IMR-90 (cell line): ENCODE measurements at regions not wholly inside any gene's neighbourhood (a gene's known extent, or its start where the extent isn't known, plus 50 kb on each side); places are given as distances from the start of the nearest gene placed in this dataset.
A peak's percentile ranks its signal among the peaks of the same experiment; 100 is the strongest.

ENCODE experiments used
- ATAC-seq: fragments of 200-7000 bp; cut with Tn5 transposase; 2 replicates; pipeline ENCODE4 v1.9.1; 2020; ENCODE audit warnings: low read depth, mild to moderate bottlenecking, moderate library complexity
- BruUV-seq: library from RNA; stranded (reverse); fragments of 400-500 nt; replicated peaks from 2 replicates; lab custom pipeline; 2021; lab: Mats Ljungman, UMichigan
- CTCF ChIA-PET: fragments of 300-600 bp; formaldehyde crosslinking; extraction: SDS; loops from one replicate; lab custom pipeline; 2021; ENCODE audit warnings: antibody characterized with exemption; lab: Yijun Ruan, JAX
- POLR2A ChIA-PET: fragments of 300-600 bp; sonication (Branson Sonifier 250); formaldehyde crosslinking; loops from one replicate; lab custom pipeline; 2022; ENCODE audit warnings: antibody characterized with exemption; ENCODE audit not compliant: unreplicated experiment; lab: Charles Lee
- DNase-seq: peaks from one replicate; pipeline ENCODE4 v3.0.0; 2013
- H2AFZ ChIP-seq: replicated peaks from 2 replicates; pipeline ENCODE3; 2013; ENCODE audit warnings: low read length, mild to moderate bottlenecking; ENCODE audit not compliant: poor library complexity
- H2AK5ac ChIP-seq: 2 replicates; pipeline ENCODE4 v1.6.1; 2013; ENCODE audit warnings: low read depth, low read length, inconsistent platforms
- H2AK9ac ChIP-seq: replicated peaks from 2 replicates; pipeline ENCODE3; 2013; ENCODE audit warnings: mild to moderate bottlenecking, low read depth, low read length, moderate library complexity; ENCODE audit not compliant: poor library complexity
- H2BK120ac ChIP-seq: 2 replicates; pipeline ENCODE4 v1.6.1; 2013; ENCODE audit warnings: low read depth, low read length, inconsistent platforms
- H2BK15ac ChIP-seq: 3 replicates; pipeline ENCODE4 v1.6.1; 2013; ENCODE audit warnings: low read depth, low read length, inconsistent platforms
- H2BK20ac ChIP-seq: 2 replicates; pipeline ENCODE4 v1.6.1; 2013; ENCODE audit warnings: low read depth, mild to moderate bottlenecking, inconsistent platforms, low read length, moderate library complexity
- H2BK5ac ChIP-seq: 2 replicates; pipeline ENCODE4 v1.6.1; 2013; ENCODE audit warnings: mild to moderate bottlenecking, low read depth, low read length, inconsistent platforms; ENCODE audit not compliant: poor library complexity, severe bottlenecking
- H3K14ac ChIP-seq: replicated peaks from 2 replicates; pipeline ENCODE4 v1.6.1; 2013; ENCODE audit warnings: low read depth, low read length, inconsistent platforms
- H3K18ac ChIP-seq: 2 replicates; pipeline ENCODE4 v1.6.1; 2013; ENCODE audit warnings: low read depth, low read length, control low read depth
- H3K23ac ChIP-seq: 2 replicates; pipeline ENCODE4 v1.6.1; 2013; ENCODE audit warnings: low read depth, low read length, inconsistent platforms
- H3K27ac ChIP-seq: 2 replicates; pipeline ENCODE4 v1.5.1; 2013; ENCODE audit warnings: mild to moderate bottlenecking, control low read depth, low read length; ENCODE audit not compliant: insufficient read depth
- H3K27me3 ChIP-seq: 2 replicates; pipeline ENCODE4 v1.6.1; 2013; ENCODE audit warnings: low read length; ENCODE audit not compliant: control insufficient read depth, insufficient read depth
- H3K36me3 ChIP-seq: 2 replicates; pipeline ENCODE4 v1.6.1; 2013; ENCODE audit warnings: low read length, mixed read lengths; ENCODE audit not compliant: control insufficient read depth, insufficient read depth
- H3K4ac ChIP-seq: 2 replicates; pipeline ENCODE4 v1.6.1; 2013; ENCODE audit warnings: low read depth, low read length, inconsistent platforms
- H3K4me1 ChIP-seq: 2 replicates; pipeline ENCODE4 v1.6.1; 2013; ENCODE audit warnings: low read length, mixed read lengths; ENCODE audit not compliant: control insufficient read depth, insufficient read depth
- H3K4me2 ChIP-seq: 2 replicates; pipeline ENCODE4 v1.6.1; 2013; ENCODE audit warnings: low read depth, mild to moderate bottlenecking, control low read depth, low read length, moderate library complexity
- H3K4me3 ChIP-seq: 2 replicates; pipeline ENCODE4 v1.5.1; 2013; ENCODE audit warnings: low read depth, mild to moderate bottlenecking, control low read depth, low read length, moderate library complexity; ENCODE audit not compliant: insufficient read depth
- H3K56ac ChIP-seq: 2 replicates; pipeline ENCODE4 v1.6.1; 2013; ENCODE audit warnings: low read length, inconsistent platforms; ENCODE audit not compliant: insufficient read depth; ENCODE audit errors: extremely low read depth
- H3K79me1 ChIP-seq, 2 experiments: 2 replicates each; pipeline ENCODE4 v1.6.1; 2013; ENCODE audit warnings: low read length in 2 of 2, inconsistent platforms in 1 of 2, low read depth in 1 of 2
- H3K9ac ChIP-seq: 2 replicates; pipeline ENCODE4 v1.6.1; 2013; ENCODE audit warnings: low read depth, low read length, control low read depth
- H3K9me1 ChIP-seq: 2 replicates; pipeline ENCODE4 v1.6.1; 2013; ENCODE audit warnings: low read length, inconsistent platforms; ENCODE audit not compliant: insufficient read depth
- H3K9me3 ChIP-seq: 2 replicates; pipeline ENCODE4 v1.6.1; 2013; ENCODE audit warnings: low read length; ENCODE audit not compliant: control insufficient read depth, insufficient read depth
- H4K20me1 ChIP-seq: 2 replicates; pipeline ENCODE4 v1.6.1; 2013; ENCODE audit warnings: low read length, inconsistent platforms; ENCODE audit not compliant: insufficient read depth
- H4K5ac ChIP-seq: 2 replicates; pipeline ENCODE4 v1.6.1; 2013; ENCODE audit warnings: mild to moderate bottlenecking, low read depth, low read length, control low read depth
- H4K8ac ChIP-seq, 2 experiments: 2 replicates each; pipeline ENCODE4 v1.6.1; 2013; ENCODE audit warnings: low read depth in 2 of 2, low read length in 2 of 2, control low read depth in 1 of 2, inconsistent platforms in 1 of 2
- H4K91ac ChIP-seq: 2 replicates; pipeline ENCODE4 v1.6.1; 2013; ENCODE audit warnings: low read depth, low read length, inconsistent platforms; ENCODE audit not compliant: insufficient read depth
- BHLHE40 ChIP-seq: fragments of 150-350 bp; IDR thresholded peaks from 2 replicates; pipeline ENCODE4 v1.6.1; 2016; ENCODE audit warnings: mild to moderate bottlenecking, low read depth, low read length
- CEBPB ChIP-seq: IDR thresholded peaks from 2 replicates; pipeline ENCODE4 v1.6.1; 2012; ENCODE audit warnings: low read depth, low read length, improper control_type of control experiment
- CHD1 ChIP-seq: IDR thresholded peaks from 2 replicates; pipeline ENCODE4 v1.6.1; 2012; ENCODE audit warnings: low read depth, low read length, improper control_type of control experiment
- CTCF ChIP-seq: conservative IDR thresholded peaks from 2 replicates; pipeline ENCODE4 v1.5.1; 2012; ENCODE audit warnings: mild to moderate bottlenecking, low read depth, low read length, improper control_type of control experiment
- ELK1 ChIP-seq: fragments of 150-350 bp; IDR thresholded peaks from 2 replicates; pipeline ENCODE4 v1.6.1; 2016; ENCODE audit warnings: low read depth, mild to moderate bottlenecking, low read length, moderate library complexity, borderline replicate concordance
- FOS ChIP-seq: fragments of 150-350 bp; IDR thresholded peaks from 2 replicates; pipeline ENCODE4 v1.6.1; 2016; ENCODE audit warnings: low read depth, low read length
- MAFK ChIP-seq: IDR thresholded peaks from 2 replicates; pipeline ENCODE4 v1.6.1; 2012; ENCODE audit warnings: low read depth, low read length, improper control_type of control experiment
- MAZ ChIP-seq: IDR thresholded peaks from 2 replicates; pipeline ENCODE4 v1.6.1; 2012; ENCODE audit warnings: low read depth, mild to moderate bottlenecking, low read length, improper control_type of control experiment, moderate library complexity, borderline replicate concordance
- MXI1 ChIP-seq: IDR thresholded peaks from 2 replicates; pipeline ENCODE4 v1.6.1; 2012; ENCODE audit warnings: low read depth, mild to moderate bottlenecking, low read length, moderate library complexity, borderline replicate concordance
- NFE2L2 ChIP-seq: fragments of 150-350 bp; IDR thresholded peaks from 2 replicates; pipeline ENCODE4 v1.6.1; 2016; ENCODE audit warnings: low read depth, mild to moderate bottlenecking, low read length
- POLR2A ChIP-seq: IDR thresholded peaks from 2 replicates; pipeline ENCODE4 v1.6.1; 2012; ENCODE audit warnings: mild to moderate bottlenecking, low read depth, low read length
- RAD21 ChIP-seq: IDR thresholded peaks from 2 replicates; pipeline ENCODE4 v1.6.1; 2012; ENCODE audit warnings: low read length, improper control_type of control experiment
- RCOR1 ChIP-seq: IDR thresholded peaks from 2 replicates; pipeline ENCODE4 v1.6.1; 2012; ENCODE audit warnings: mild to moderate bottlenecking, low read length, improper control_type of control experiment; ENCODE audit not compliant: insufficient replicate concordance
- RFX5 ChIP-seq: IDR thresholded peaks from 2 replicates; pipeline ENCODE4 v1.8.0; 2012; ENCODE audit warnings: low read depth, mild to moderate bottlenecking, low read length, moderate library complexity
- SMC3 ChIP-seq: fragments of 150-350 bp; IDR thresholded peaks from 2 replicates; pipeline ENCODE4 v1.6.1; 2016; ENCODE audit warnings: low read depth, mild to moderate bottlenecking, antibody characterized with exemption, low read length, moderate library complexity
- USF2 ChIP-seq: fragments of 150-350 bp; IDR thresholded peaks from 2 replicates; pipeline ENCODE4 v1.6.1; 2017; ENCODE audit warnings: mild to moderate bottlenecking, antibody characterized with exemption, low read length, low read depth
- WGBS, 2 experiments: methylation state at CpG; one replicate each; pipeline versions ENCODE4 v1.1.5 to v1.1.7; 2013; ENCODE audit warnings: missing lambda C conversion rate in 2 of 2; ENCODE audit not compliant: insufficient read length in 1 of 2; ENCODE audit errors: extremely low coverage in 2 of 2; 5-methylcytosine and 5-hydroxymethylcytosine counted together
- dilution Hi-C: fragments of 300-500 bp; cut with HindIII; formaldehyde crosslinking; loops from one replicate; pipeline ENCODE4 v1.14.3; 2018; ENCODE audit warnings: low sequenced_read_pairs; ENCODE audit not compliant: unreplicated experiment
- in situ Hi-C: fragments of 300-500 bp; cut with MboI; formaldehyde crosslinking; loops from 3 replicates; pipeline ENCODE4 v1.14.3; 2019; ENCODE audit warnings: low sequenced_read_pairs, inconsistent platforms, mixed read lengths
- intact Hi-C: fragments of 100-400 bp; cut with micrococcal nuclease; formaldehyde crosslinking; loops from 2 replicates; pipeline ENCODE4 v1.10.0; 2022

GRCh38 chr16:85979605-85980004 lies 80.6 kb downstream of the IRF8 start:
- in situ Hi-C loops: loop anchor here (10.0 kb wide), 1 partner anchor 155 kb away; no protein-coding TSS in a partner anchor
- no peak for ATAC-seq

More at GRCh38 chr16:85979605-85980004, 80.6 kb downstream of the IRF8 start:
- DNase-seq: no peak
- no peak overlapping the region for H3K27ac ChIP-seq
- no peak overlapping the region for H2AK5ac ChIP-seq
- H3K9me3 ChIP-seq: no peaks in the 10 kb centered on the region
- no peak overlapping the region for H2BK15ac ChIP-seq
- no peak overlapping the region for H3K4ac ChIP-seq
- WGBS, 2 experiments: 91% methylated on average over 3 of the region's 11 CpGs; no CpG with 5 or more reads in 1 of the 2 experiments
- ChIA-PET POLR2A (no interaction called here), CTCF (no interaction called here)
- H3K4me3 ChIP-seq: no peak overlapping the region
- peak overlapping the region; percentile 29 for H2AFZ ChIP-seq
- no peak overlapping the region for H4K5ac ChIP-seq
- H2BK120ac ChIP-seq: no peak overlapping the region
- intact Hi-C loops: no loop called here
- TF ChIP-seq RCOR1 (no peak), FOS (no peak), MAFK (no peak), NFE2L2 (no peak), RFX5 (no peak), BHLHE40 (no peak), MXI1 (no peak), CEBPB (no peak), POLR2A (no peak), USF2 (no peak), CTCF (no peak), MAZ (no peak), CHD1 (no peak), SMC3 (no peak), RAD21 (no peak), ELK1 (no peak)
- no peaks in the 10 kb centered on the region for H3K9me1 ChIP-seq
- BruUV-seq: no TSS peak
- no peaks in the 10 kb centered on the region for H3K79me1 ChIP-seq
- dilution Hi-C loops: no loop called here
- H3K56ac ChIP-seq: no peak overlapping the region
- H2BK5ac ChIP-seq: no peak overlapping the region
- H3K9ac ChIP-seq: no peak overlapping the region
- no peak overlapping the region for H2AK9ac ChIP-seq
- no peaks in the 10 kb centered on the region for H4K20me1 ChIP-seq
- H3K4me2 ChIP-seq: no peak overlapping the region
- H3K14ac ChIP-seq: no peak overlapping the region
- no peak overlapping the region for H2BK20ac ChIP-seq
- no peaks in the 10 kb centered on the region for H3K4me1 ChIP-seq
- H4K8ac ChIP-seq: no peak overlapping the region
- H3K27me3 ChIP-seq: peaks cover 83% of the 10 kb centered on the region
- no peak overlapping the region for H4K91ac ChIP-seq
- H3K23ac ChIP-seq: no peak overlapping the region
- no peak overlapping the region for H3K18ac ChIP-seq
- H3K36me3 ChIP-seq: no peaks in the 10 kb centered on the region
